OCI-LY1 (cell line): ENCODE measurements at regions not wholly inside any gene's neighbourhood (a gene's known extent, or its start where the extent isn't known, plus 50 kb on each side); places are given as distances from the start of the nearest gene placed in this dataset.

Source experiments
- H2AFZ ChIP-seq: fragments of 200-600 bp; sonication (generic), shearing (Covaris generic); 2 replicates; pipeline ENCODE4 v1.6.0; 2014; ENCODE audit warnings: antibody characterized with exemption, mild to moderate bottlenecking, low read length
- H3F3A ChIP-seq: fragments of 200-600 bp; sonication (generic), shearing (Covaris generic); 2 replicates; pipeline ENCODE4 v1.6.0; 2014; ENCODE audit warnings: mild to moderate bottlenecking, antibody characterized with exemption, low read length, moderate library complexity; ENCODE audit not compliant: insufficient read depth
- H3K27ac ChIP-seq: fragments of 200-600 bp; sonication (generic); 2 replicates; pipeline ENCODE4 v1.5.1; 2014; ENCODE audit warnings: low read length, mixed run types, mild to moderate bottlenecking, low read depth; ENCODE audit not compliant: poor library complexity, severe bottlenecking
- H3K27me3 ChIP-seq: fragments of 200-600 bp; sonication (generic); 2 replicates; pipeline ENCODE4 v1.6.0; 2014; ENCODE audit warnings: antibody characterized with exemption, mild to moderate bottlenecking, low read length, moderate library complexity; ENCODE audit not compliant: insufficient read depth
- H3K36me3 ChIP-seq: fragments of 200-600 bp; sonication (generic); 2 replicates; pipeline ENCODE4 v1.6.1; 2014; ENCODE audit warnings: mild to moderate bottlenecking, antibody characterized with exemption, low read length, moderate library complexity, mixed read lengths; ENCODE audit not compliant: insufficient read depth
- H3K4me1 ChIP-seq: fragments of 200-600 bp; sonication (generic); 2 replicates; pipeline ENCODE4 v1.5.1; 2014; ENCODE audit warnings: mild to moderate bottlenecking, low read length, moderate library complexity; ENCODE audit not compliant: insufficient read depth, severe bottlenecking
- H3K4me2 ChIP-seq: fragments of 200-600 bp; sonication (generic), shearing (Covaris generic); 2 replicates; pipeline ENCODE4 v1.6.1; 2014; ENCODE audit warnings: low read length
- H3K4me3 ChIP-seq: fragments of 200-600 bp; sonication (generic); 2 replicates; pipeline ENCODE4 v1.5.1; 2014; ENCODE audit warnings: low read length, low read depth, mild to moderate bottlenecking, mixed read lengths; ENCODE audit not compliant: poor library complexity, severe bottlenecking
- H3K79me2 ChIP-seq: fragments of 200-600 bp; shearing (Covaris generic); 2 replicates; pipeline ENCODE4 v1.6.1; 2016; ENCODE audit warnings: mixed run types, low read length, mixed read lengths; ENCODE audit not compliant: insufficient read depth
- H3K9ac ChIP-seq: fragments of 200-600 bp; sonication (generic), shearing (Covaris generic); 2 replicates; pipeline ENCODE4 v1.6.1; 2014; ENCODE audit warnings: mild to moderate bottlenecking, low read length, mixed read lengths
- H3K9me2 ChIP-seq: fragments of 200-600 bp; sonication (generic), shearing (Covaris generic); 2 replicates; pipeline ENCODE4 v1.6.1; 2014; ENCODE audit warnings: low read depth, mild to moderate bottlenecking, low read length, mixed read lengths
- H3K9me3 ChIP-seq: fragments of 200-600 bp; shearing (Covaris generic); 2 replicates; pipeline ENCODE4 v1.6.1; 2014; ENCODE audit warnings: low read length, mixed read lengths
- H4K20me1 ChIP-seq: fragments of 200-600 bp; sonication (generic), shearing (Covaris generic); 2 replicates; pipeline ENCODE4 v1.6.0; 2016; ENCODE audit warnings: mild to moderate bottlenecking, low read length; ENCODE audit not compliant: insufficient read depth
- CTCF ChIP-seq: fragments of 200-600 bp; sonication (generic), shearing (Covaris generic); IDR thresholded peaks from 2 replicates; pipeline ENCODE4 v1.5.1; 2017; ENCODE audit warnings: mild to moderate bottlenecking, antibody characterized with exemption, low read length, moderate library complexity, mixed read lengths
- EZH2 ChIP-seq: fragments of 200-600 bp; sonication (generic), shearing (Covaris generic); IDR thresholded peaks from 2 replicates; pipeline ENCODE4 v1.8.0; 2017; ENCODE audit warnings: borderline replicate concordance, mixed run types, mild to moderate bottlenecking, antibody characterized with exemption, low read length, moderate library complexity, mixed read lengths

GRCh38 chr20:6635034-6635736, 132.3 kb upstream of the BMP2 start:
- Histone ChIP-seq H3K9me3 (no peaks in the 10 kb centered on the region), H3K4me1 (no peaks in the 10 kb centered on the region), H2AFZ (no peak overlapping the region), H4K20me1 (no peaks in the 10 kb centered on the region), H3K4me3 (no peak overlapping the region), H3K4me2 (no peak overlapping the region), H3F3A (no peaks in the 10 kb centered on the region), H3K9ac (no peak overlapping the region), H3K36me3 (no peaks in the 10 kb centered on the region), H3K27ac (no peak overlapping the region), H3K9me2 (no peaks in the 10 kb centered on the region), H3K79me2 (no peaks in the 10 kb centered on the region), H3K27me3 (no peaks in the 10 kb centered on the region)
- TF ChIP-seq CTCF (no peak), EZH2 (no peak)

GRCh38 chr20:6632187-6632586, 135.3 kb upstream of the BMP2 start:
- Histone ChIP-seq H3K9me2 (no peaks in the 10 kb centered on the region), H2AFZ (no peak overlapping the region), H3K9ac (no peak overlapping the region), H4K20me1 (no peaks in the 10 kb centered on the region), H3K79me2 (no peaks in the 10 kb centered on the region), H3K4me1 (no peaks in the 10 kb centered on the region), H3K9me3 (no peaks in the 10 kb centered on the region), H3K36me3 (no peaks in the 10 kb centered on the region), H3K4me2 (no peak overlapping the region), H3K27me3 (no peaks in the 10 kb centered on the region), H3K27ac (no peak overlapping the region), H3K4me3 (no peak overlapping the region), H3F3A (no peaks in the 10 kb centered on the region)
- TF ChIP-seq CTCF, result no peak
- TF ChIP-seq EZH2, result no peak

GRCh38 chr20:6630514-6630913, 137.0 kb upstream of the BMP2 start:
- H3K4me1 ChIP-seq, result no peaks in the 10 kb centered on the region

More at GRCh38 chr20:6630514-6630913, 137.0 kb upstream of the BMP2 start:
- Histone ChIP-seq H3K9ac (no peak overlapping the region), H3K4me3 (no peak overlapping the region), H3K36me3 (no peaks in the 10 kb centered on the region), H3F3A (no peaks in the 10 kb centered on the region), H3K4me2 (no peak overlapping the region), H4K20me1 (no peaks in the 10 kb centered on the region), H2AFZ (no peak overlapping the region), H3K9me3 (no peaks in the 10 kb centered on the region), H3K9me2 (no peaks in the 10 kb centered on the region), H3K79me2 (no peaks in the 10 kb centered on the region), H3K27me3 (no peaks in the 10 kb centered on the region), H3K27ac (no peak overlapping the region)
- no peak for TF ChIP-seq EZH2
- no peak for TF ChIP-seq CTCF
